PC-3 (cell line): ENCODE measurements at regions not wholly inside any gene's neighbourhood (a gene's known extent, or its start where the extent isn't known, plus 50 kb on each side); places are given as distances from the start of the nearest gene placed in this dataset.

Experiments used
- ATAC-seq: fragments of 200-7000 bp; cut with Tn5 transposase; 2 replicates; pipeline ENCODE4 v1.9.1; 2020; ENCODE audit warnings: mild to moderate bottlenecking, moderate library complexity
- BruUV-seq: library from RNA; stranded (reverse); fragments of 400-500 nt; replicated peaks from 2 replicates; lab custom pipeline; 2021; lab: Mats Ljungman, UMichigan
- CTCF ChIA-PET: fragments of 300-600 bp; sonication (Branson Sonifier 250); formaldehyde crosslinking; loops from one replicate; lab custom pipeline; 2022; ENCODE audit warnings: antibody characterized with exemption; lab: Charles Lee
- POLR2A ChIA-PET: fragments of 300-600 bp; sonication (Branson Sonifier 250); formaldehyde crosslinking; loops from one replicate; lab custom pipeline; 2022; ENCODE audit warnings: antibody characterized with exemption; ENCODE audit not compliant: unreplicated experiment; lab: Charles Lee
- DNase-seq: peaks from one replicate; pipeline ENCODE4 v3.0.0-alpha.2; 2015
- H2AFZ ChIP-seq: fragments of 300-600 bp; sonication (generic); 2 replicates; pipeline ENCODE4 v1.6.0; 2016; ENCODE audit warnings: antibody characterized with exemption, low read length
- H3F3A ChIP-seq: fragments of 300-600 bp; sonication (generic); one replicate; pipeline ENCODE4 v1.6.0; 2017; ENCODE audit warnings: antibody characterized with exemption, low read length, control low read depth, mild to moderate bottlenecking; ENCODE audit not compliant: unreplicated experiment
- H3K27ac ChIP-seq: fragments of 300-600 bp; sonication (generic); 2 replicates; pipeline ENCODE4 v1.5.1; 2016; ENCODE audit warnings: mild to moderate bottlenecking, low read length
- H3K27me3 ChIP-seq: fragments of 300-600 bp; sonication (generic); 2 replicates; pipeline ENCODE4 v1.6.1; 2016; ENCODE audit warnings: low read length, mixed read lengths
- H3K36me3 ChIP-seq: fragments of 300-600 bp; sonication (generic); 2 replicates; pipeline ENCODE4 v1.6.1; 2016; ENCODE audit warnings: low read depth, mixed run types, low read length, mixed read lengths
- H3K4me1 ChIP-seq: fragments of 300-600 bp; sonication (generic); 2 replicates; pipeline ENCODE4 v1.5.1; 2016; ENCODE audit warnings: low read length; ENCODE audit not compliant: insufficient read depth
- H3K4me2 ChIP-seq: fragments of 300-600 bp; sonication (generic); 2 replicates; pipeline ENCODE4 v1.6.0; 2016; ENCODE audit warnings: low read length
- H3K4me3 ChIP-seq: fragments of 300-600 bp; sonication (generic); 2 replicates; pipeline ENCODE4 v1.5.1; 2016; ENCODE audit warnings: mild to moderate bottlenecking, low read length, mixed read lengths
- H3K79me2 ChIP-seq: fragments of 300-600 bp; sonication (generic); 2 replicates; pipeline ENCODE4 v1.6.1; 2017; ENCODE audit warnings: low read length, mixed read lengths
- H3K9ac ChIP-seq: fragments of 300-600 bp; sonication (generic); 2 replicates; pipeline ENCODE4 v1.6.0; 2016; ENCODE audit warnings: mild to moderate bottlenecking, low read length
- H3K9me2 ChIP-seq: fragments of 300-600 bp; sonication (generic); replicated peaks from 2 replicates; pipeline ENCODE4 v1.6.1; 2016; ENCODE audit warnings: mixed run types, low read length, mixed read lengths
- H3K9me3 ChIP-seq: fragments of 300-600 bp; sonication (generic); 2 replicates; pipeline ENCODE4 v1.6.1; 2016; ENCODE audit warnings: low read length, mixed read lengths
- H4K20me1 ChIP-seq: fragments of 300-600 bp; sonication (generic); 2 replicates; pipeline ENCODE4 v1.6.1; 2016; ENCODE audit warnings: low read length, mixed read lengths
- CTCF ChIP-seq: fragments of 300-600 bp; sonication (generic); conservative IDR thresholded peaks from 2 replicates; pipeline ENCODE4 v1.5.1; 2017; ENCODE audit warnings: antibody characterized with exemption, low read depth, mild to moderate bottlenecking, low read length
- EZH2 ChIP-seq: fragments of 300-600 bp; sonication (generic); IDR thresholded peaks from one replicate; pipeline ENCODE4 v1.6.1; 2017; ENCODE audit warnings: antibody characterized with exemption, mild to moderate bottlenecking, low read length; ENCODE audit not compliant: unreplicated experiment
- EZH2phosphoT487 ChIP-seq: fragments of 300-600 bp; sonication (generic); IDR thresholded peaks from 2 replicates; pipeline ENCODE4 v1.6.1; 2018; ENCODE audit warnings: mild to moderate bottlenecking, antibody characterized with exemption, low read length, borderline replicate concordance
- intact Hi-C: fragments of 100-400 bp; cut with micrococcal nuclease; formaldehyde crosslinking; loops from 2 replicates; pipeline ENCODE4 v1.9.0; 2023

DNA sequence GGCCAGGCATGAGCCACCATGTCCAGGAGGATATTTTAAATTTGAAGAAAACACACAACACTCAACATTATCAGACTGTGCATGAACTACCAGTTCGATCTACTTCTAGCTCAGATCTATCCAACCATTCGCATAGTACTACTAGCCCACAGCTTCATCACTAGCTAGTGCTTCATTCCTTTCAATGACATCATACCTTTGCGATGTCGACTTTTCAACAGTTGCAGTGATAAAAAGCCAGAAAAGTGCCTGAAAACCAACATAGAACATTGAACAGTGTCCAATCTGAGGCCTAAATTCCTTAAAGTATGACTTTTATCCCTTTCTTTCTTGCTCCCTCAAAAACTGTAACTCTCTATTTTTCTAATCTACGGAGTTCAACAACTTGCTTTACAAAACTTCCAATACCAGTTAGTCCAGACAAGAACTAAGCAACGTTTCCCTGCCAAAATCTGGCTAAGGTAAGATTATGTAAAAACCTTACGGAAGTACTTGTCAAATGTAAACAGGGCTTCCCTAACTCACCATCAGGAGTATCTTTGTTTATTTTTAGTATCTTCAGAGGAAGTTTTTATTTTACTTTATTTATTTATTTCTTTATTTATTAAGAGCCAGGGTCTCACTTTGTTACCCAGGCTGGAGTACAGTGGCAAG lies 434.0 kb upstream of the JARID2 start:
- H3F3A ChIP-seq, result no peaks in the 10 kb centered on the region
- CTCF ChIA-PET, result no interaction called here
- H3K27ac ChIP-seq, result no peak overlapping the region
- no peak overlapping the region for H3K4me2 ChIP-seq
- no peaks in the 10 kb centered on the region for H3K9me3 ChIP-seq
- ATAC-seq (no peak), DNase-seq (no peak)
- no peak overlapping the region for H3K9ac ChIP-seq
- no peak overlapping the region for H3K4me3 ChIP-seq
- H4K20me1 ChIP-seq, result no peaks in the 10 kb centered on the region
- H3K79me2 ChIP-seq, result no peaks in the 10 kb centered on the region
- H3K27me3 ChIP-seq, result no peaks in the 10 kb centered on the region
- no peak for TF ChIP-seq EZH2phosphoT487
- no peak for TF ChIP-seq CTCF
- TF ChIP-seq EZH2, result no peak
- H3K9me2 ChIP-seq, result no peaks in the 10 kb centered on the region
- BruUV-seq, result no TSS peak
- no peaks in the 10 kb centered on the region for H3K36me3 ChIP-seq
- no peaks in the 10 kb centered on the region for H3K4me1 ChIP-seq
- no peak overlapping the region for H2AFZ ChIP-seq
- POLR2A ChIA-PET, result no interaction called here
- intact Hi-C loops, result no loop called here

- DNase-seq (no peak), ATAC-seq (no peak)
- intact Hi-C loops, result no loop called here
- no peak overlapping the region for H2AFZ ChIP-seq
- no peaks in the 10 kb centered on the region for H3K4me1 ChIP-seq
- H3F3A ChIP-seq, result no peaks in the 10 kb centered on the region
- TF ChIP-seq EZH2 (no peak), EZH2phosphoT487 (no peak), CTCF (no peak)
- POLR2A ChIA-PET, result no interaction called here
- H3K4me3 ChIP-seq, result no peak overlapping the region
- H4K20me1 ChIP-seq, result no peaks in the 10 kb centered on the region
- BruUV-seq, result no TSS peak
- no peaks in the 10 kb centered on the region for H3K79me2 ChIP-seq
- no peak overlapping the region for H3K4me2 ChIP-seq
- no peaks in the 10 kb centered on the region for H3K36me3 ChIP-seq
- H3K9me3 ChIP-seq, result no peaks in the 10 kb centered on the region
- no peaks in the 10 kb centered on the region for H3K9me2 ChIP-seq
- H3K27ac ChIP-seq, result no peak overlapping the region
- CTCF ChIA-PET, result no interaction called here
- no peaks in the 10 kb centered on the region for H3K27me3 ChIP-seq
- no peak overlapping the region for H3K9ac ChIP-seq
Measured at GRCh38 chr6:14814016-14814415, 431.9 kb upstream of the JARID2 start.

DNA sequence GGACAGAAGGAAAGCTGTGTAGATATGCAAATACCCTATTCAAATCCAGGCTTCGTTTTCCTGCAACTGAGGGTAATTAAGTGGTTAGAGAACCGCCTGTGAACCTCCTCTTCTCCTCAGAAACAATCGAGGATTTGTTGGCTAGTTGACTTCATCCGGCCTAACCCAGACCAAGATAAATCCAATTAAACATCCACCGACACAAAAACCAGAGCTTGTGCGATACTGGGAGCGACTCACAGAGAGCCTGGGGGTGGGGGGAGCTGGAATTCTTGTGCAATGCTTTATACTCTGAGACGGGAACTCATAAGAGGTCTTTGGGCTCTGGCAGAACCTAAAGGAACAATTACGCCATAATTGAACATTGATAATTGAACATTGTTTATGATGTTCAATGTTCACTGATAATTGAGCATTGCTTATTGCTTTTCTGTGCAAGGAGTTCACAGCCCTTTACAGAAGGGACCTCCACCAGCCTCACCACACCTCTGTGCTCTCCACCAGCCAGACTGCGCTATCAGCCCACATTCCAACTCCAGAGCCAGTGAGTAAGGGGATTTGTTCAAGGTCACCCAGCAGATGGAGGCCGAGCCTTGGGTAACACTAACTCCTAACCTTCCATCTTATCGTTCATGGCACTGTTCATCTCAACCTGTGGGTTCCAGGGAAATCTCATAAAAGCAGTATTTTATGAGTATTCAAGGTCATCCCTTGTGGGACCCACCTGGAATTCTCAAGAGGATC lies 429.6 kb upstream of the JARID2 start:
- DNase-seq (no peak), ATAC-seq (no peak)
- no peaks in the 10 kb centered on the region for H3F3A ChIP-seq
- H3K4me1 ChIP-seq, result no peaks in the 10 kb centered on the region
- no peaks in the 10 kb centered on the region for H4K20me1 ChIP-seq
- H3K79me2 ChIP-seq, result no peaks in the 10 kb centered on the region
- ChIA-PET POLR2A (no interaction called here), CTCF (no interaction called here)
- no peaks in the 10 kb centered on the region for H3K9me3 ChIP-seq
- H3K4me2 ChIP-seq, result no peak overlapping the region
- H3K9ac ChIP-seq, result no peak overlapping the region
- H3K27me3 ChIP-seq, result no peaks in the 10 kb centered on the region
- no peak for TF ChIP-seq EZH2phosphoT487
- no peak overlapping the region for H3K27ac ChIP-seq
- no peaks in the 10 kb centered on the region for H3K9me2 ChIP-seq
- H3K36me3 ChIP-seq, result no peaks in the 10 kb centered on the region
- H3K4me3 ChIP-seq, result no peak overlapping the region
- intact Hi-C loops, result no loop called here
- no TSS peak for BruUV-seq
- no peak overlapping the region for H2AFZ ChIP-seq
